HG02938 (cell line): ENCODE measurements at regions not wholly inside any gene's neighbourhood (a gene's known extent, or its start where the extent isn't known, plus 50 kb on each side); places are given as distances from the start of the nearest gene placed in this dataset.
"Not testable (repeated sequence)": the region's sequence is repeated elsewhere in the genome, so short reads cannot be mapped to it uniquely, and the experiment has no call there.

Experiments used
- ATAC-seq: cut with Tn5 transposase; IDR thresholded peaks from one replicate; pipeline ENCODE4 v1.9.1; 2021; ENCODE audit warnings: mild to moderate bottlenecking, moderate library complexity; ENCODE audit not compliant: unreplicated experiment

DNA sequence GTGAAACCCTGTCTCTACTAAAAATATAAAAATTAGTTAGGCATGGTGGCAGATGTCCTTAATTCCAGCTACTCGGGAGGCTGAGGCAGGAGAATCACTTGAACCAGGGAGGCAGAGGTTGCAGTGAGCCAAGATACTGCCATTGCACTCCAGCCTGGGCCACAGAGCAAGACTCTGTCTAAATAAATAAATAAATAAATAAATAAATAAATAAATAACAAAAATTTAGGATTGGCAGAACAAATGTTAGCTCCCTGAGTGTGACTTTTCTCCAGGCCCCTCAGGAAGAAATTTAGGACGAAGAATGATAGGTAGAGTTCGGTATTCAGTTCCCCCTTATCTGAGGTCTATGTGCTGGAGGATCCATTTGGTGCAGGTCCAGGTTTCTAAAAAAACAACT, 181.2 kb downstream of the CD47 start:
- not testable (repeated sequence) for ATAC-seq

DNA sequence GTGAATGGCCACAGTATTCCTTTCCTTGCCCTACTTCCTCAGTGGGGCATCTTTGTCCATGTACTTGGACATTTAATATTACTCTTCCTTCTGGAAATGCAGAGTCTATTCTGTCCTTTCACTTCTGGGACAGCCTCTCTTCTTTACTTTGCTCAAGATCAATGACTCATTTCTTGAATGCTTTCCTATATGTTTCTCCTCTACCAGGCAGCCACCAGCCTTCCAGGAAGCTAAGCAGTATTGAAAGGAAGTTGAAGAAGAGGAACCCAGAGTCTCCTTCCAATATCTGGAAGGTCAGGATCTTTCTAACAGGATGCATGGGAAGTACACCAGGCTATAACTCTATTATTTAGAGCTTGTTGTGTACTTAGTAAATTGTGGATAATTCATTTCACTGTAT, 182.8 kb downstream of the CD47 start:
- ATAC-seq: no peak

DNA sequence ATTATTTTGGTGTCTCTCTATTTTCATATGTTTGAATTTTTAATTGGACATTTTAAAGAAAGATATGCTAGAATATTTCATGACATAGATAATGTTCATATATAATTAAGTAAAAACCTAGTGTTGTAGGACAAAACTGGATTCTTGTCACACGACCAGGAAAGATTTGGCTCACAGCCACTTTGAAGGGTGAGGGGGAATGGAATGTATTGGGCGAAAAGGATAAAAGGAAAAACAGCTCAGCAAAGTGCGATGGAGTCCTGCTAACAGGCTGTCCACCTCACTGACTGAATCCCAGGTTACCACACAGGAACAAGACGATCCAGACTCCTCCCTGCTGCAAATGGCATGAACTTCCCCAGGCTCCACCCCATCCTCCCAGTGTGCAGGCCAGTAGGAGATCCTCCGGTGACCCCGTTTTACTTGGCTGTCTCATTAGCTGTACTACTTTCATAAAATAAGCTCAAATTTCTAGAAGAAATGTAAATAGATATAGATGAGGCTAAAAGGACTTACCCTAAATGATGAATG, 186.2 kb downstream of the CD47 start:
- no peak for ATAC-seq

- no peak for ATAC-seq
Measured at GRCh38 chr3:107899990-107900651, 190.7 kb downstream of the CD47 start.

DNA sequence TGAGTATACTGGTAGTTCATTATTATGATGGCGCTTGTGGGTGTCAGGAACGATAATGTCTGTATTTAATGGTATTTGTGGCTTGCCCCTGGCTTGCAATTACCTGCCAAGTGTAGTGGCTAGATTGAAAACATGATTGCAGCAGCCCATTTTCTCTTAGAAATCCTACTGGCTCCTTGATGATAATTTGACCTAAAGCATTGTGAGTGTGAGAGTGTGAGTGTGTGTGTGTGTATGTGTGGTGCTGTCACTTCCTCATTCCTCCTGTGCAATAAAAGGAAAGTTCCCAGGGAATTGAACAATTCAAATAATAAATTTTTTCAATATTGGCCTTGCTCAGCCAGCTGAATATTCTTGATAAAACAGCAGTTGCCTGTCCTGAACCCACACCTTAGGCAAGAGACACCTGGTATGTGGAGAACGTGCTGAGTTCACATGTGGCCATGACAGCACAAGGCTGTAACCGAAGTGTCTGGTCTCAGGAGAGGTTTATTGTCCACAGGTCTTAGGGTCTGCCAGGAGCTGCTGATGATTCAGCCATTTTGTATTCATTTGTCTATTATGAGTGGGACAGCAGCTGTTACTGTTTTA, 193.3 kb downstream of the CD47 start:
- ATAC-seq: no peak

GRCh38 chr3:107894998-107895397, 195.8 kb downstream of the CD47 start:
- ATAC-seq: no peak

DNA sequence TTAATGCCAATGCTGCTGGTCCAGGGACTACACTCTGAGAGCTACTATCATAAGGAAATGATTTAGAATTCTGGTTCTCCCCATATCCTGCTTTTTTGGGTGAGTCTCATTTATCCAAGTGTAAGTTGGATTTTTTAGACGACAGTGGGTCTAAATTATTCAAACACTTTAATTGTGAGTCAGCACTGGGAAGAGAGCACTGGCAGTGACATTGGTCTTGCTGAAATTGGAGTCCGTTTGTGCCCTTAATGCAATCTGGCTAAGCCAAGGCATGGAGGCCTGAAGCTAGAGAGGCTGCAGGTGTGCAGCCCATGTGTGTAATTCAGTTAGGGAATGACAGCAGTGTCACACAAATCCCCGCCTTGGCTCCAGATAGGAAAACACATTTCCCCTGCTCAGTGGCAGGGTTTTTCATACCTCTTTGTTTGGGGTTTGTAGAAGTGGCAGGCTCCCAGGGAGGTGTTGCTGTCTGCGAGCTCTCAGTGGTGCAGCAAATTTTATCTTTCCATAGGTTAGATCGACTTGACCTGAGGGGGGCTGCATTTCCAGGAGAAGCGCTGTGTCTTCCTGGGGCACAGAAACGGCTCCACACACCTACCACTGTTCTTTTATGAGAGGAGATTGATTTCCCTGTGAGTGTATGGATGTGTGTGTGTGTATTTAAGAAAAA, 197.7 kb downstream of the CD47 start:
- no peak for ATAC-seq

DNA sequence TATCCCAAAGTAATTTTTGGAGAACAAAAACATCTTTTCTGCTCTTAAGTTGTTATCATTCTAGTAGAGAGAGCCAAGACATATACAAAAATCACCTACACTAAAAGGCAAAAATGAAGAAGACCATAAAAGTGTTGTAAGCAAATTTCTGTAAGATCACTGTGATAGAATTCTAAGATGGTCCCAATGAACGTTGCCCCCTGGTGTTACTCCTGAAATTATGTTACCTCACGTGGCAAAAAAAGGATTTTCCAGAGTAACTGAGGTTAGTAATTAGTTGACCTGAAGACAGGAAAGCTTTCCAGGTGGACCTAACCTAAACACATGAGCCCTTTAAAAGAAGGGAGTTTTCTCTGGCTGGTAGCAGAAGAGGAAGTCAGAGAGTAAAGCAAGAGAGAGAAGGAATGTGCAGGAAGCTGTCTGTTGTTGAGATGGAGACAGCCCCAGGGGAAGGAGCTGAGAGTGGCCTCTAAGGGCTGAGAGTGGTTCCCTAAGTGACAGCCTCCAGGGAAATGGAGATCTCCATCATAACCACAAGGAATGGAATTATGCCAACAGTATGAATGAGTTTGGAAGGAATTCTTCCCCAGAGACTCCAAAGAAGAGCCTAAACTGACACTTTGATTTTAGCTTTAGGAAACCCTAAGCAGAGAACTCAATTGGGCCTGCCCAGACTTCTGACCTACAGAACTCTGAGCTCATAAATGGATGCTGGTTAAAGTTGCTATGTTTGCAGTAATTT, 205.9 kb downstream of the CD47 start:
- no peak for ATAC-seq

- no peak for ATAC-seq
Measured at GRCh38 chr3:107884028-107884427, 206.8 kb downstream of the CD47 start.

DNA sequence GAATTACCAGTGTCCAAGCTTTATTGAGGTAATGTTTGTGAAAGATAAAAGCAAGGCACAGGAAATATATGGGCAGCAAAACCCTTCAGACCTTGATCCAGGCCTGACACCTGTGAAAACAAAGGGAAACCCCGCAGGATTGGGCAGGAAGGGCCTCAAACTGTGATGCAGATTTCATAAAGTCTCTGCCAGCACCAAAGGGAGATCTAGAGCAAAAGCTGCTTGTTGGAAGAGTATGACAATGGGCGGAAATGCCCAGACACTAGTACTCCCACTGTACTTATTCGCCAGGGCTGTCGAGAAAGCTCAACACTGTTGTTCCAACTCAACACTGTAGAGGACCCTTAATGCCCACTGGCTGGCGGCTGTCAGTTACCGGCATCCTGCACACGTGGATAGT, 207.9 kb downstream of the CD47 start:
- no peak for ATAC-seq

GRCh38 chr3:107882261-107882660, 208.6 kb downstream of the CD47 start:
- no peak for ATAC-seq

DNA sequence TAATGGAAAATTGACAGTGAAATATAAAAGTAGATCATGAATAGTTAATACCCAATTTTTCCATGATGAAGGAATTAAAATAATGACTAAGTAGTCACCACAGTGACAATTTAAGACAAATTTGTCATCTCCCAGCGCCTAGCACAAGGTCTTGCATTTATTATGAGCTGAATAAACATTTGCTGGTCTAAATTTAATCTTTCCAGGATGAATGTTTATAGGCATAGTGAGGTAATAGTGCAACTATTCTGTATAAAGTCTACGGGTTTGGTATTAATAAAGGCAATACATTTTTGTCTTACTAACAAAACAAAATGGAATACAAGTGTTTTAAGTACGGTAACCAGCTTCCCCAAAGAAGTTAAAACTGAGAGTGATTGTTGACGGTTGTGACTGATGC, 209.3 kb downstream of the CD47 start:
- ATAC-seq: no peak

DNA sequence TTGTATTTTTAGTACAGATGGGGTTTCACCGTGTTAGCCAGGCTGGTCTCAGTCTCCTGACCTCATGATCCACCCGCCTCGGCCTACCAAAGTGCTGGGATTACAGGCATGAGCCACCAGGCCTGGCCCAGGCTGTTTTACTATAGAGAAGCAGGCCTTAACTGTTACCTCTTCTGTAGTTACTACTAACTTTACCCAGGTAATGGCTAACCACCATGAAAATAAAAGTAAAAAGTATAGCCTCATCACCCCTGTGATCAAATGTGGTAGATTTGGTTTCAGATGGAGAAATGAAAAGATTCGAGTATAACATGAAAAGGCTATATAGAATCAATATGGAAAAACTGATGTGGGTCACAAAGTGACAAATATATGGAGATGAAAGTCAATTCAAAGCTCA, 210.1 kb downstream of the CD47 start:
- no peak for ATAC-seq

GRCh38 chr3:107877936-107878335, 212.9 kb downstream of the CD47 start:
- no peak for ATAC-seq

DNA sequence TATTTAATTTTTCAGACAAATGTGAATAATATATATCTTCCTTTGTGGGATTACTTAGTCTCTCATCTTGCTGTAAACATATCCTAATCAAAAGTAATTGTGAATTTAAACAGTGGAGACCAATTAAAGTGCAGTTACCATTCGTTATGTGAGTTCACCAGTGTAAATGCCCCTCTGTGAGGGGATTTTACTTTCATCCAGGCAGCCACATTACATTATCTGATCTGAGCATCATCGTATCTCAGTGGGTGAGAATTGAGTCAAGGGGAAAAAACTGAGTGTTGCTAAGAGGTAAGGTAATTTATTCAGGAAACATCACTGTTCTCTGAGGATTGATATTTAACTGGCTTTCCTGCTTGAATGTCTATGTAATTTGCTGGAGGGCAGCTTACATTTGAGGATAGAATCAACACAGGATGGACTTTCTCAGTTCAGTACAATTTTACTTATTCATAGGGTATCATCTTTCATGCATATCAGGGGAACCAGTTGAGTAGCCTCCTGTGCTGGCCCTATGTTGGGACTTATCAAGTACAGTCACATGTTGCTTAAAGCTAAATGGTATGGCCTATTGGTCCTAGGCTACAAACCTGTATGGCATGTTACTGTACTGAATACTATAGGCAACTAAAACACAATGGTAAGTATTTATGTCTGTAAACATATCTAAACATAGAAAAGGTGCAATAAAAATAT, 219.7 kb downstream of the CD47 start:
- ATAC-seq: no peak

- no peak for ATAC-seq
Measured at GRCh38 chr3:107870096-107870495, 220.7 kb downstream of the CD47 start.

- ATAC-seq: no peak
Measured at GRCh38 chr3:107868449-107868848, 222.4 kb downstream of the CD47 start.

DNA sequence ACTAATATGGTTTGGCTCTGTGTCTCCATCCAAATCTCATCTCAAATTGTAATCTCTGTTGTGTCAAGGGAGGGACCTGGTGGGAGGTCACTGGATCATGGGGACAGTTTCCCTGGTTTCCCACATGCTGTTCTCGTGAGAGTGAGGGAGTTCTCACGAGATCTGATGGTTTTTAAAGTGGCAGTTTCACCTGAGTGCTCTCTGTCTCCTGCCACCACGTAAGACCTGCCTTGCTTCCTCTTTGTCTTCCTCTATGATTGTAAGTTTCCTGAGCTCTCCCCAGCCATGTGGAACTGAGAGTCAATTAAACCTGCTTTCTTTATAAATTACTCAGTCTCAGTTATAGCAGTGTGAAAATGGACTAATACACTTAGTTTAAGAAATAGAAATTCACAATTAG, 228.9 kb downstream of the CD47 start:
- ATAC-seq: peak; percentile 92

GRCh38 chr3:107861422-107861821, 229.4 kb downstream of the CD47 start:
- ATAC-seq: no peak
